GM12864 (cell line): ENCODE measurements at regions not wholly inside any gene's neighbourhood (a gene's known extent, or its start where the extent isn't known, plus 50 kb on each side); places are given as distances from the start of the nearest gene placed in this dataset.

Experiments
- DNase-seq: peaks from one replicate; pipeline ENCODE4 v3.0.0-alpha.2; 2011; ENCODE audit warnings: low read depth
- H3K4me3 ChIP-seq: 2 replicates; pipeline ENCODE4 v1.5.1; 2011; ENCODE audit warnings: mild to moderate bottlenecking, low read depth, low read length, control low read depth
- CTCF ChIP-seq: IDR thresholded peaks from 2 replicates; pipeline ENCODE4 v1.5.1; 2011; ENCODE audit warnings: low read depth, mild to moderate bottlenecking, moderate library complexity, low read length, control low read depth, inconsistent platforms; ENCODE audit errors: missing control alignments

GRCh38 chr20:51258582-51259165, 235.8 kb upstream of the KCNG1 start:
- no peak overlapping the region for H3K4me3 ChIP-seq
- TF ChIP-seq CTCF = no peak
- DNase-seq = no peak

GRCh38 chr20:51255417-51255816, 232.5 kb upstream of the KCNG1 start:
- no peak for DNase-seq
- TF ChIP-seq CTCF = no peak
- no peak overlapping the region for H3K4me3 ChIP-seq

GRCh38 chr20:51253280-51253679, 230.4 kb upstream of the KCNG1 start:
- no peak overlapping the region for H3K4me3 ChIP-seq
- no peak for TF ChIP-seq CTCF
- no peak for DNase-seq

GRCh38 chr20:51249781-51250180, 226.9 kb upstream of the KCNG1 start:
- no peak overlapping the region for H3K4me3 ChIP-seq
- no peak for DNase-seq
- TF ChIP-seq CTCF = no peak

- no peak overlapping the region for H3K4me3 ChIP-seq
- TF ChIP-seq CTCF = no peak
- DNase-seq = no peak
Observed at GRCh38 chr20:51249215-51249614, 226.3 kb upstream of the KCNG1 start.

- H3K4me3 ChIP-seq = no peak overlapping the region
- no peak for DNase-seq
- TF ChIP-seq CTCF = no peak
Observed at GRCh38 chr20:51244466-51244865, 221.6 kb upstream of the KCNG1 start.

GRCh38 chr20:51238675-51239305, 215.9 kb upstream of the KCNG1 start:
- H3K4me3 ChIP-seq = no peak overlapping the region
- no peak for DNase-seq
- no peak for TF ChIP-seq CTCF
